NB4 (cell line): ENCODE measurements at regions not wholly inside any gene's neighbourhood (a gene's known extent, or its start where the extent isn't known, plus 50 kb on each side); places are given as distances from the start of the nearest gene placed in this dataset.

Experiments used
- DNase-seq: peaks from one replicate; pipeline ENCODE4 v3.0.0; 2010; ENCODE audit warnings: low read depth
- H3K4me3 ChIP-seq: one replicate; pipeline ENCODE4 v1.5.1; 2011; ENCODE audit warnings: mild to moderate bottlenecking, low read depth, low read length, moderate library complexity
- CTCF ChIP-seq: IDR thresholded peaks from one replicate; pipeline ENCODE4 v1.5.1; 2012; ENCODE audit warnings: low read depth, low read length
- MYC ChIP-seq: IDR thresholded peaks from 2 replicates; pipeline ENCODE4 v1.6.1; 2011; ENCODE audit warnings: low read depth, low read length
- POLR2A ChIP-seq: IDR thresholded peaks from 2 replicates; pipeline ENCODE4 v1.6.1; 2011; ENCODE audit warnings: mild to moderate bottlenecking; ENCODE audit not compliant: insufficient read length; ENCODE audit errors: extremely low read depth
- TF ChIP-seq, protein P1 (sequence below): IDR thresholded peaks from 2 replicates; pipeline ENCODE4 v1.6.1; 2011; ENCODE audit warnings: low read depth, low read length

- TF ChIP-seq, protein P1, sequence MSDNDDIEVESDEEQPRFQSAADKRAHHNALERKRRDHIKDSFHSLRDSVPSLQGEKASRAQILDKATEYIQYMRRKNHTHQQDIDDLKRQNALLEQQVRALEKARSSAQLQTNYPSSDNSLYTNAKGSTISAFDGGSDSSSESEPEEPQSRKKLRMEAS: no peak
- no peak for TF ChIP-seq MYC
- no peak for TF ChIP-seq POLR2A
- no peak for TF ChIP-seq CTCF
- DNase-seq: no peak
- no peak overlapping the region for H3K4me3 ChIP-seq
Measured at GRCh38 chr17:71057938-71058337, 888.6 kb downstream of the KCNJ2 start.

- TF ChIP-seq POLR2A: no peak
- no peak for TF ChIP-seq CTCF
- no peak for TF ChIP-seq MYC
- TF ChIP-seq, protein P1: no peak
- H3K4me3 ChIP-seq: no peak overlapping the region
- DNase-seq: no peak
Measured at GRCh38 chr17:71063127-71063526, 893.8 kb downstream of the KCNJ2 start.

DNA sequence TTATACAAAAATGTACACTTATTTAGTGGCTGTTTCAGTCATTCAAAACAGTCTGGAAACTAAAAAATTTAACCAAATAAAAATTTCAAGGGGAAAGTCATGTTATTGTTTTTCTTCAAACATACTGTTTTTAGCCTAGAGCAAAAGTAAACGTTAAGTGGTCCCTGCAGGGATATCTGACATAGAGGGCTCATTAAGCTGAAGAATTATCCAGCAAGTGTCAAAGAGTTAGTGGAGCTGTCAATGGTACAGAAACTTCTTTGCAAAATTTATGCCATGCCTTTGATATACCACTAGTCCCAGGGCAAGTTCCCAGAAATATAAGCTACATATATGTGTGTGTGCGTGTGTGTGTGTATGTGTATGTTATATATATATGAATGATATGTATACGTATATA, 894.2 kb downstream of the KCNJ2 start:
- TF ChIP-seq CTCF (no peak), MYC (no peak), POLR2A (no peak)
- TF ChIP-seq, protein P1: no peak
- DNase-seq: no peak
- H3K4me3 ChIP-seq: no peak overlapping the region

GRCh38 chr17:71067669-71068407, 898.5 kb downstream of the KCNJ2 start:
- no peak overlapping the region for H3K4me3 ChIP-seq
- TF ChIP-seq CTCF (no peak), POLR2A (no peak), MYC (no peak)
- TF ChIP-seq, protein P1: no peak
- no peak for DNase-seq

DNA sequence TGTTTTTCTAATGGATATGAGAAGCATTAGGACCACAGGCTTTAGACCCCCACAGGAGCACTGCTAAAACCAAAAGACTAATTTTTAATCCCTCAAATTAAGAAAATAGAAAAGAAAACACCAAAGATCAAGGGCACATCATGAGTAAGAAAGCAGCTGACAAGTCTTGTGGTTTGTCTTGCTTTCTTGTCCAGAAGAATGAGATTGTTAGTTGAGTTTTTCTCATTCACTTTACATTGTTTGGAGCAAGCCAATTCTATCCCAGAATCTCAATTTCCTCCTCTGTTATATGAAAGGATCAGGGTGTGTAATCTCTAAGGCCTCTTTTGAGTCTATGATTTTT, 899.0 kb downstream of the KCNJ2 start:
- no peak overlapping the region for H3K4me3 ChIP-seq
- DNase-seq: no peak
- TF ChIP-seq, protein P1: no peak
- TF ChIP-seq POLR2A (no peak), MYC (no peak), CTCF (no peak)

GRCh38 chr17:71071041-71071440, 901.7 kb downstream of the KCNJ2 start:
- H3K4me3 ChIP-seq: no peak overlapping the region
- TF ChIP-seq CTCF (no peak), POLR2A (no peak), MYC (no peak)
- TF ChIP-seq, protein P1: no peak
- DNase-seq: no peak
